Keratinocyte (primary cell): ENCODE measurements at regions not wholly inside any gene's neighbourhood (a gene's known extent, or its start where the extent isn't known, plus 50 kb on each side); places are given as distances from the start of the nearest gene placed in this dataset.

ENCODE experiments used
- CTCF ChIP-seq, 3 experiments: IDR thresholded peaks in 1 of 3; conservative IDR thresholded peaks in 1 of 3; optimal IDR thresholded peaks in 1 of 3; 2 replicates in 2 of 3; 3 replicates in 1 of 3; pipeline versions ENCODE3 to v1.5.1; 2011; ENCODE audit warnings: low read length in 3 of 3, mild to moderate bottlenecking in 3 of 3, moderate library complexity in 2 of 3, control low read depth in 1 of 3, inconsistent platforms in 1 of 3; ENCODE audit not compliant: insufficient read depth in 2 of 3; ENCODE audit errors: extremely low read depth in 1 of 3
- EZH2 ChIP-seq: IDR thresholded peaks from one replicate; pipeline ENCODE4 v1.6.1; 2012; ENCODE audit warnings: inconsistent platforms, mild to moderate bottlenecking, low read length, moderate library complexity

GRCh38 chr6:66096679-66097078 lies 389.7 kb upstream of the EYS start:
- TF ChIP-seq CTCF (optimal IDR thresholded peaks at IDR 0.05 in 1 of 3, IDR thresholded peaks at IDR 0.05 in 1 of 3, conservative IDR thresholded peaks at IDR 0.05 in 1 of 3; ENCODE audit: extremely low read depth in 1 of 3, insufficient read depth in 2 of 3, low read length in 3 of 3) (no peak), EZH2 (no peak)
